ENCODE measurements at regions not wholly inside any gene's neighbourhood (a gene's known extent, or its start where the extent isn't known, plus 50 kb on each side); places are given as distances from the start of the nearest gene placed in this dataset.

DNA sequence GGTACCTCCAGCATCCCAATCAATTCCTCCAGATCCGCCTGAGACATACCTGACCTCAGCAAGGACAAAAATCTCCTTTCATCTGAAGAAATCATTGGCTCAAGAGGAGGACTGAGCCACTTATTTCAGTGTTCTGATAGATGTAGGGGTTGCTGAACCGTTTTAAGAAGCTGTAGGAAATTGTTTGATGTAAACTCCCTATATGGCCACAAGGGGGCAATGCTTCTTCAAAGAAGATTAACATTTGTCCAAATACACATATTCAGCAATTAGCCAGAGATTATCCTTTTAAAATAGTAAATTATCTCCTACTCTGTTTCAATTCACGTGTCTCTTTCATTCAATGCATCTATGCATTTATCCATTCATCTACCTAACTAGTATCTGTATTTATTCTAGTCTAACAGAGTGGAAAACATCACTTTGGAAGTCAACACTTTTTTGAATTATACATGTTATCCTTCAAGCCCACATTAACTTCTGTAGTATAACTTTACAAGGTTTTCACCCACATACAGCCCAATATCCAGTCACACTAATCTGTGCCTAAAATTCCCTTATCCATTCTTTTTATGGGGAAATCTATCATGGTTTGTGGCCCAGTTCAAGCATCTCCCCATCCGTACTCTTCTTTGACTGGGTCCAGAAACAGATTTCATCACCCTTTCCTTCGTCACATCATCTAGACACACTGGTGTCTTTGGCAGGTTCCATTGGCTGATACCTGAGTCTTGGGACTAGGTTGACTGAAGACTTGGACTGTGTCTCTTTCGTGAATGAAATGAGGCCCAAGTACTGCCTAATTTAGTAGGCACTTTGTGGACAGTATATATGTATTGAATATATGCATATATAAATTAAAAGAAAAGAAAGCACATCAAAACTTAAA lies 411.0 kb upstream of the OR4E1 start:
- POLR2A ChIA-PET = no interaction called here
- peak; percentile 4 for DNase-seq (ENCODE audit: low read depth, low spot score)
- peak; percentile 56 for TF ChIP-seq CTCF (IDR thresholded peaks at IDR 0.05; ENCODE audit: insufficient read depth, low read length, missing control alignments)

GRCh38 chr14:22081337-22081736 lies 407.7 kb upstream of the OR4E1 start:
- no peak overlapping the region for H3K4me3 ChIP-seq (ENCODE audit: low read depth, low read length)
- no peak for TF ChIP-seq CTCF (IDR thresholded peaks at IDR 0.05; ENCODE audit: insufficient read depth, low read length, missing control alignments)
- CTCF ChIA-PET = no interaction called here
- no peak for DNase-seq (ENCODE audit: low read depth, low spot score)
- POLR2A ChIA-PET = no interaction called here

More for the DNA sequence above, 411.0 kb upstream of the OR4E1 start:
- CTCF ChIA-PET = interaction anchor here (0.7 to 1.9 kb wide), 5 partner anchors 9 to 22 kb away, joined by 3 to 5 read pairs (median 4); no protein-coding TSS in a partner anchor
- no peak overlapping the region for H3K4me3 ChIP-seq (ENCODE audit: low read depth, low read length)

DNA sequence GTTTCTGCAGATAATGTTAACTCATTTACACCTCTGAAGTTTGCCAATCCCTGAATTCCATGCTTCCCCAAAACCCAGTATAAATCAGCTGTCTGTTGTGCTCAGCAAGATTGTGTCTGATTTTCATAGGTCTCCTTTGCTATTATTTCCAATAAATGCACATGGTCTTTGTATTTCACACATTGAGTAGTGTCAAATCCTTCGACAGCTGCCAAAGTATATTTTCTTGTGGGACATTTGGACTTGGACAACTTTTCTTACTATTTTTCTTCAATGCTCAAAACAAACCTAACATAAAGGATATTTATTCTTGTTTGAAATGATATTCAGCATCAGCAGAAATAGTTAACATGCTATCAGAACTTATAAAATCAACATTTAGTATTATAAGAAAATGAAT lies 406.1 kb upstream of the OR4E1 start:
- CTCF ChIA-PET = no interaction called here
- POLR2A ChIA-PET = no interaction called here
- TF ChIP-seq CTCF (IDR thresholded peaks at IDR 0.05; ENCODE audit: insufficient read depth, low read length, missing control alignments) = no peak

DNA sequence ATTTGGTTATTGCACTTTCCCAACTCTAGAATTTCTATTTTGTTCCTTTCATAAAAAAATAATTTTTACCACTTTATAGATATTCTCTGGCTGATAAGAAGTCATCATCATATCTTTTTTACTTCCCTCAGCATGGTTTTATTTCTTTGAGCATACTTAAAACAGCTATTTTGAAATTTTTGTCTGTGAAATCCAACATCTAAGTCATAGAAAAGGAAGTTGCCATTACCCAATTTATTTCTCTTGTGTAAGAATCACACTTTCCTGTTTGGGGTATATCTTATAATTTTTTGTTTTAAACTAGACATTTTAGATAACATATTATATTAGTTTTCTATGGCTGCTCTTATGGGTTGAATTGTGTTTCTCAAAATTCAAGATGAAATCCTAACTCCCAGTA lies 400.2 kb upstream of the OR4E1 start:
- ChIA-PET CTCF (no interaction called here), POLR2A (no interaction called here)
- no peak for TF ChIP-seq CTCF (IDR thresholded peaks at IDR 0.05; ENCODE audit: insufficient read depth, low read length, missing control alignments)
- no peak overlapping the region for H3K4me3 ChIP-seq (ENCODE audit: low read depth, low read length)
- no peak for DNase-seq (ENCODE audit: low read depth, low spot score)

More for the DNA sequence above, 406.1 kb upstream of the OR4E1 start:
- no peak for DNase-seq (ENCODE audit: low read depth, low spot score)
- no peak overlapping the region for H3K4me3 ChIP-seq (ENCODE audit: low read depth, low read length)

- no peak for TF ChIP-seq CTCF (IDR thresholded peaks at IDR 0.05; ENCODE audit: insufficient read depth, low read length, missing control alignments)
- POLR2A ChIA-PET = no interaction called here
- DNase-seq (ENCODE audit: low read depth, low spot score) = no peak
- CTCF ChIA-PET = interaction anchor here (0.6 to 1.7 kb wide), 2 partner anchors 12 to 61 kb away, joined by 3 read pairs; no protein-coding TSS in a partner anchor
- no peak overlapping the region for H3K4me3 ChIP-seq (ENCODE audit: low read depth, low read length)
These were observed 397.4 kb upstream of the OR4E1 start for GRCh38 chr14:22071006-22071405.

DNA sequence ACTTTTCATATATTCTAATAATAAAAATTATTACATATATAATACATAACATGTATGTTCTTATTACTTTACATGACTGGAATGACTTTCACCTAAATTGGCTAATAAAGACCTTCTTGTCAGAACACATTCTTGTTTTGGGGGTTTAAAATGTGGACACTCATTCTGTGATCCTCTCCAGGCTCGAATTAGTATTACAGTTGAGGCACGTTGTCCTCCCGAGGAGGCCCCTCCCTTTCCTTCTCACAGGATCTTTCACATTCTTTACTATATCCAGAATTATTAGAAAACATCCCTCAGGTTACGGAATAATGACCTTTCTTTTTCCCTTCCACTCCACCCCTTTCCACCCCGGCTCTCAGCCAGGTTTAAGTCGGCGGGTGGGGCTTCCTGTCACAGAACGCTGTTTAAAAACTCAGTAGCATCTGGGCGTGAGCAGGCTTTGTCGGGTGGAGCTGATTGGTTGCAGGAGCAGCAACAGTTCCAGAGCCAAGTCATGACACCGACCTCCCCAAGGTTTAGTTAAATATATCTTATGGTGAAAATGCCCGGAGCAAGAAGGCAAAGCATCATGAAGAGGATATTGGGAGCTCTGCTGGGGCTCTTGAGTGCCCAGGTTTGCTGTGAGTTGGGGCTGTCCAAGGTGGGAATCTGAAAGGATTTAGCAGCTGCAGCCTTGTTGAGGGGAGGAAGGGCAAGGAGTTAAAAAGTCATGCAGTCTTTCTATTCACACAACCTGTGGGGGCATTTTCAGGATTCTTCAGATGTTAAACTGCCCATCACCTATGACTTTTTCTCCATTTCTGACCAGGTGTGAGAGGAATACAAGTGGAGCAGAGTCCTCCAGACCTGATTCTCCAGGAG lies 396.7 kb upstream of the OR4E1 start:
- H3K4me3 ChIP-seq (ENCODE audit: low read depth, low read length) = no peak overlapping the region
- CTCF ChIA-PET = interaction anchor here (1.7 kb wide), 1 partner anchor 62 kb away, joined by 3 read pairs; no protein-coding TSS in a partner anchor
- DNase-seq (ENCODE audit: low read depth, low spot score) = no peak
- POLR2A ChIA-PET = no interaction called here
- TF ChIP-seq CTCF (IDR thresholded peaks at IDR 0.05; ENCODE audit: insufficient read depth, low read length, missing control alignments) = no peak
